C4-2B (cell line): ENCODE measurements at regions not wholly inside any gene's neighbourhood (a gene's known extent, or its start where the extent isn't known, plus 50 kb on each side); places are given as distances from the start of the nearest gene placed in this dataset.

Experiments
- CTCF ChIP-seq: fragments of 450-650 bp; conservative IDR thresholded peaks from 2 replicates; pipeline ENCODE4 v1.5.1; 2017; ENCODE audit warnings: mild to moderate bottlenecking
- ZFX ChIP-seq: fragments of 450-650 bp; IDR thresholded peaks from 2 replicates; pipeline ENCODE4 v1.6.1; 2017

GRCh38 chr1:79380078-79380477 lies 373.5 kb upstream of the ADGRL4 start:
- TF ChIP-seq CTCF (peak; percentile 14), ZFX (no peak)
